IMR-90 (cell line): ENCODE measurements at regions not wholly inside any gene's neighbourhood (a gene's known extent, or its start where the extent isn't known, plus 50 kb on each side); places are given as distances from the start of the nearest gene placed in this dataset.

Source experiments
- ATAC-seq: fragments of 200-7000 bp; cut with Tn5 transposase; 2 replicates; pipeline ENCODE4 v1.9.1; 2020; ENCODE audit warnings: low read depth, mild to moderate bottlenecking, moderate library complexity
- BruUV-seq: library from RNA; stranded (reverse); fragments of 400-500 nt; replicated peaks from 2 replicates; lab custom pipeline; 2021; lab: Mats Ljungman, UMichigan
- CTCF ChIA-PET: fragments of 300-600 bp; formaldehyde crosslinking; extraction: SDS; loops from one replicate; lab custom pipeline; 2021; ENCODE audit warnings: antibody characterized with exemption; lab: Yijun Ruan, JAX
- POLR2A ChIA-PET: fragments of 300-600 bp; sonication (Branson Sonifier 250); formaldehyde crosslinking; loops from one replicate; lab custom pipeline; 2022; ENCODE audit warnings: antibody characterized with exemption; ENCODE audit not compliant: unreplicated experiment; lab: Charles Lee
- DNase-seq: peaks from one replicate; pipeline ENCODE4 v3.0.0; 2013
- H2AFZ ChIP-seq: replicated peaks from 2 replicates; pipeline ENCODE3; 2013; ENCODE audit warnings: low read length, mild to moderate bottlenecking; ENCODE audit not compliant: poor library complexity
- H2AK5ac ChIP-seq: 2 replicates; pipeline ENCODE4 v1.6.1; 2013; ENCODE audit warnings: low read depth, low read length, inconsistent platforms
- H2AK9ac ChIP-seq: replicated peaks from 2 replicates; pipeline ENCODE3; 2013; ENCODE audit warnings: mild to moderate bottlenecking, low read depth, low read length, moderate library complexity; ENCODE audit not compliant: poor library complexity
- H2BK120ac ChIP-seq: 2 replicates; pipeline ENCODE4 v1.6.1; 2013; ENCODE audit warnings: low read depth, low read length, inconsistent platforms
- H2BK15ac ChIP-seq: 3 replicates; pipeline ENCODE4 v1.6.1; 2013; ENCODE audit warnings: low read depth, low read length, inconsistent platforms
- H2BK20ac ChIP-seq: 2 replicates; pipeline ENCODE4 v1.6.1; 2013; ENCODE audit warnings: low read depth, mild to moderate bottlenecking, inconsistent platforms, low read length, moderate library complexity
- H2BK5ac ChIP-seq: 2 replicates; pipeline ENCODE4 v1.6.1; 2013; ENCODE audit warnings: mild to moderate bottlenecking, low read depth, low read length, inconsistent platforms; ENCODE audit not compliant: poor library complexity, severe bottlenecking
- H3K14ac ChIP-seq: replicated peaks from 2 replicates; pipeline ENCODE4 v1.6.1; 2013; ENCODE audit warnings: low read depth, low read length, inconsistent platforms
- H3K18ac ChIP-seq: 2 replicates; pipeline ENCODE4 v1.6.1; 2013; ENCODE audit warnings: low read depth, low read length, control low read depth
- H3K23ac ChIP-seq: 2 replicates; pipeline ENCODE4 v1.6.1; 2013; ENCODE audit warnings: low read depth, low read length, inconsistent platforms
- H3K27ac ChIP-seq: 2 replicates; pipeline ENCODE4 v1.5.1; 2013; ENCODE audit warnings: mild to moderate bottlenecking, control low read depth, low read length; ENCODE audit not compliant: insufficient read depth
- H3K27me3 ChIP-seq: 2 replicates; pipeline ENCODE4 v1.6.1; 2013; ENCODE audit warnings: low read length; ENCODE audit not compliant: control insufficient read depth, insufficient read depth
- H3K36me3 ChIP-seq: 2 replicates; pipeline ENCODE4 v1.6.1; 2013; ENCODE audit warnings: low read length, mixed read lengths; ENCODE audit not compliant: control insufficient read depth, insufficient read depth
- H3K4ac ChIP-seq: 2 replicates; pipeline ENCODE4 v1.6.1; 2013; ENCODE audit warnings: low read depth, low read length, inconsistent platforms
- H3K4me1 ChIP-seq: 2 replicates; pipeline ENCODE4 v1.6.1; 2013; ENCODE audit warnings: low read length, mixed read lengths; ENCODE audit not compliant: control insufficient read depth, insufficient read depth
- H3K4me2 ChIP-seq: 2 replicates; pipeline ENCODE4 v1.6.1; 2013; ENCODE audit warnings: low read depth, mild to moderate bottlenecking, control low read depth, low read length, moderate library complexity
- H3K4me3 ChIP-seq: 2 replicates; pipeline ENCODE4 v1.5.1; 2013; ENCODE audit warnings: low read depth, mild to moderate bottlenecking, control low read depth, low read length, moderate library complexity; ENCODE audit not compliant: insufficient read depth
- H3K56ac ChIP-seq: 2 replicates; pipeline ENCODE4 v1.6.1; 2013; ENCODE audit warnings: low read length, inconsistent platforms; ENCODE audit not compliant: insufficient read depth; ENCODE audit errors: extremely low read depth
- H3K79me1 ChIP-seq, 2 experiments: 2 replicates each; pipeline ENCODE4 v1.6.1; 2013; ENCODE audit warnings: low read length in 2 of 2, inconsistent platforms in 1 of 2, low read depth in 1 of 2
- H3K9ac ChIP-seq: 2 replicates; pipeline ENCODE4 v1.6.1; 2013; ENCODE audit warnings: low read depth, low read length, control low read depth
- H3K9me1 ChIP-seq: 2 replicates; pipeline ENCODE4 v1.6.1; 2013; ENCODE audit warnings: low read length, inconsistent platforms; ENCODE audit not compliant: insufficient read depth
- H3K9me3 ChIP-seq: 2 replicates; pipeline ENCODE4 v1.6.1; 2013; ENCODE audit warnings: low read length; ENCODE audit not compliant: control insufficient read depth, insufficient read depth
- H4K20me1 ChIP-seq: 2 replicates; pipeline ENCODE4 v1.6.1; 2013; ENCODE audit warnings: low read length, inconsistent platforms; ENCODE audit not compliant: insufficient read depth
- H4K5ac ChIP-seq: 2 replicates; pipeline ENCODE4 v1.6.1; 2013; ENCODE audit warnings: mild to moderate bottlenecking, low read depth, low read length, control low read depth
- H4K8ac ChIP-seq, 2 experiments: 2 replicates each; pipeline ENCODE4 v1.6.1; 2013; ENCODE audit warnings: low read depth in 2 of 2, low read length in 2 of 2, control low read depth in 1 of 2, inconsistent platforms in 1 of 2
- H4K91ac ChIP-seq: 2 replicates; pipeline ENCODE4 v1.6.1; 2013; ENCODE audit warnings: low read depth, low read length, inconsistent platforms; ENCODE audit not compliant: insufficient read depth
- ELK1 ChIP-seq: fragments of 150-350 bp; IDR thresholded peaks from 2 replicates; pipeline ENCODE4 v1.6.1; 2016; ENCODE audit warnings: low read depth, mild to moderate bottlenecking, low read length, moderate library complexity, borderline replicate concordance
- MAFK ChIP-seq: IDR thresholded peaks from 2 replicates; pipeline ENCODE4 v1.6.1; 2012; ENCODE audit warnings: low read depth, low read length, improper control_type of control experiment
- MAZ ChIP-seq: IDR thresholded peaks from 2 replicates; pipeline ENCODE4 v1.6.1; 2012; ENCODE audit warnings: low read depth, mild to moderate bottlenecking, low read length, improper control_type of control experiment, moderate library complexity, borderline replicate concordance
- NFE2L2 ChIP-seq: fragments of 150-350 bp; IDR thresholded peaks from 2 replicates; pipeline ENCODE4 v1.6.1; 2016; ENCODE audit warnings: low read depth, mild to moderate bottlenecking, low read length
- POLR2A ChIP-seq: IDR thresholded peaks from 2 replicates; pipeline ENCODE4 v1.6.1; 2012; ENCODE audit warnings: mild to moderate bottlenecking, low read depth, low read length
- RCOR1 ChIP-seq: IDR thresholded peaks from 2 replicates; pipeline ENCODE4 v1.6.1; 2012; ENCODE audit warnings: mild to moderate bottlenecking, low read length, improper control_type of control experiment; ENCODE audit not compliant: insufficient replicate concordance
- RFX5 ChIP-seq: IDR thresholded peaks from 2 replicates; pipeline ENCODE4 v1.8.0; 2012; ENCODE audit warnings: low read depth, mild to moderate bottlenecking, low read length, moderate library complexity
- WGBS, 2 experiments: methylation state at CpG; one replicate each; pipeline versions ENCODE4 v1.1.5 to v1.1.7; 2013; ENCODE audit warnings: missing lambda C conversion rate in 2 of 2; ENCODE audit not compliant: insufficient read length in 1 of 2; ENCODE audit errors: extremely low coverage in 2 of 2; 5-methylcytosine and 5-hydroxymethylcytosine counted together
- dilution Hi-C: fragments of 300-500 bp; cut with HindIII; formaldehyde crosslinking; loops from one replicate; pipeline ENCODE4 v1.14.3; 2018; ENCODE audit warnings: low sequenced_read_pairs; ENCODE audit not compliant: unreplicated experiment
- in situ Hi-C: fragments of 300-500 bp; cut with MboI; formaldehyde crosslinking; loops from 3 replicates; pipeline ENCODE4 v1.14.3; 2019; ENCODE audit warnings: low sequenced_read_pairs, inconsistent platforms, mixed read lengths
- intact Hi-C: fragments of 100-400 bp; cut with micrococcal nuclease; formaldehyde crosslinking; loops from 2 replicates; pipeline ENCODE4 v1.10.0; 2022

- no CpG with 5 or more reads among the region's 3 CpGs for WGBS, 2 experiments
- CTCF ChIA-PET: no interaction called here
- dilution Hi-C loops: no loop called here
Measured at GRCh38 chr2:107285621-107286299, 399.8 kb upstream of the ST6GAL2 start.

More at GRCh38 chr2:107285621-107286299, 399.8 kb upstream of the ST6GAL2 start:
- Histone ChIP-seq H4K5ac (no peak overlapping the region), H3K27ac (no peak overlapping the region), H4K91ac (no peak overlapping the region), H3K4me3 (no peak overlapping the region), H3K9ac (no peak overlapping the region), H2BK5ac (no peak overlapping the region), H3K4ac (no peak overlapping the region), H2AK5ac (no peak overlapping the region), H3K79me1 (no peaks in the 10 kb centered on the region), H4K8ac (no peak overlapping the region), H4K20me1 (no peaks in the 10 kb centered on the region), H3K36me3 (no peaks in the 10 kb centered on the region), H3K18ac (no peak overlapping the region), H3K23ac (no peak overlapping the region), H3K27me3 (no peaks in the 10 kb centered on the region), H3K56ac (no peak overlapping the region), H3K4me1 (no peaks in the 10 kb centered on the region), H3K9me1 (no peaks in the 10 kb centered on the region), H2AFZ (no peak overlapping the region), H2AK9ac (no peak overlapping the region), H3K14ac (no peak overlapping the region), H2BK20ac (no peak overlapping the region), H2BK15ac (no peak overlapping the region), H2BK120ac (no peak overlapping the region), H3K9me3 (peaks cover 7% of the 10 kb centered on the region), H3K4me2 (no peak overlapping the region)
- no peak for DNase-seq
- TF ChIP-seq MAFK (no peak), NFE2L2 (no peak), ELK1 (no peak), POLR2A (no peak), MAZ (no peak), RFX5 (no peak), RCOR1 (no peak)
- POLR2A ChIA-PET: no interaction called here
- intact Hi-C loops: no loop called here
- BruUV-seq: no TSS peak
- in situ Hi-C loops: no loop called here
- no peak for ATAC-seq
